Chondrocyte (in vitro differentiated cells): ENCODE measurements at regions not wholly inside any gene's neighbourhood (a gene's known extent, or its start where the extent isn't known, plus 50 kb on each side); places are given as distances from the start of the nearest gene placed in this dataset.

Experiments used
- DNase-seq: peaks from one replicate; pipeline ENCODE4 v3.0.0; 2021; ENCODE audit warnings: mixed read lengths, low spot score
- H3K27ac Mint-ChIP-seq: one replicate; pipeline ENCODE4 v1.8.0; 2021; ENCODE audit warnings: mild to moderate bottlenecking, moderate library complexity, mixed read lengths; ENCODE audit not compliant: unreplicated experiment
- H3K27me3 Mint-ChIP-seq: 2 replicates; pipeline ENCODE4 v1.8.0; 2021; ENCODE audit warnings: low read depth, mixed read lengths
- H3K36me3 Mint-ChIP-seq: 2 replicates; pipeline ENCODE4 v1.8.0; 2021; ENCODE audit warnings: low read depth, mixed read lengths
- H3K4me1 Mint-ChIP-seq: 2 replicates; pipeline ENCODE4 v1.8.0; 2021; ENCODE audit warnings: low read depth, mild to moderate bottlenecking, mixed read lengths
- H3K4me3 Mint-ChIP-seq: one replicate; pipeline ENCODE4 v1.8.0; 2021; ENCODE audit warnings: mild to moderate bottlenecking, moderate library complexity, mixed read lengths; ENCODE audit not compliant: unreplicated experiment
- H3K9me3 Mint-ChIP-seq: 2 replicates; pipeline ENCODE4 v1.8.0; 2021; ENCODE audit warnings: low read depth, mixed read lengths
- CTCF ChIP-seq: fragments of 200-600 bp; sonication (generic); IDR thresholded peaks from 2 replicates; pipeline ENCODE4 v1.5.0; 2021; ENCODE audit warnings: antibody characterized with exemption, mild to moderate bottlenecking, moderate library complexity

- DNase-seq: no peak
- H3K36me3 Mint-ChIP-seq: no peaks in the 10 kb centered on the region
- H3K9me3 Mint-ChIP-seq: peaks cover 31% of the 10 kb centered on the region
- H3K4me1 Mint-ChIP-seq: no peaks in the 10 kb centered on the region
- no peak for TF ChIP-seq CTCF
- H3K27ac Mint-ChIP-seq: no peak overlapping the region
- H3K4me3 Mint-ChIP-seq: no peak overlapping the region
- peaks cover 4% of the 10 kb centered on the region for H3K27me3 Mint-ChIP-seq
Measured at GRCh38 chr6:24032896-24033688, 92.9 kb upstream of the NRSN1 start.

- H3K9me3 Mint-ChIP-seq: peaks cover 23% of the 10 kb centered on the region
- H3K4me1 Mint-ChIP-seq: no peaks in the 10 kb centered on the region
- no peak for DNase-seq
- no peaks in the 10 kb centered on the region for H3K27me3 Mint-ChIP-seq
- no peak for TF ChIP-seq CTCF
- peaks cover under 1% of the 10 kb centered on the region for H3K36me3 Mint-ChIP-seq
- H3K27ac Mint-ChIP-seq: no peak overlapping the region
- no peak overlapping the region for H3K4me3 Mint-ChIP-seq
Measured at GRCh38 chr6:24043848-24044247, 82.2 kb upstream of the NRSN1 start.

- Mint-ChIP-seq H3K27ac (no peak overlapping the region), H3K4me1 (no peaks in the 10 kb centered on the region), H3K9me3 (no peaks in the 10 kb centered on the region), H3K27me3 (peaks cover 6% of the 10 kb centered on the region), H3K4me3 (no peak overlapping the region), H3K36me3 (no peaks in the 10 kb centered on the region)
- DNase-seq: no peak
- no peak for TF ChIP-seq CTCF
Measured at GRCh38 chr6:24051942-24052589, 73.9 kb upstream of the NRSN1 start.

GRCh38 chr6:24052590-24052961 lies 73.4 kb upstream of the NRSN1 start:
- Mint-ChIP-seq H3K4me1 (no peaks in the 10 kb centered on the region), H3K36me3 (no peaks in the 10 kb centered on the region), H3K27ac (no peak overlapping the region), H3K9me3 (no peaks in the 10 kb centered on the region), H3K27me3 (peaks cover 6% of the 10 kb centered on the region), H3K4me3 (no peak overlapping the region)
- DNase-seq: no peak
- TF ChIP-seq CTCF: no peak

- TF ChIP-seq CTCF: no peak
- Mint-ChIP-seq H3K9me3 (no peaks in the 10 kb centered on the region), H3K4me1 (no peaks in the 10 kb centered on the region), H3K27me3 (peaks cover 6% of the 10 kb centered on the region), H3K4me3 (no peak overlapping the region), H3K36me3 (no peaks in the 10 kb centered on the region), H3K27ac (no peak overlapping the region)
- no peak for DNase-seq
Measured at GRCh38 chr6:24053057-24053456, 73.0 kb upstream of the NRSN1 start.
